GM18858 (cell line): ENCODE measurements at regions not wholly inside any gene's neighbourhood (a gene's known extent, or its start where the extent isn't known, plus 50 kb on each side); places are given as distances from the start of the nearest gene placed in this dataset.
"Not testable (repeated sequence)": the region's sequence is repeated elsewhere in the genome, so short reads cannot be mapped to it uniquely, and the experiment has no call there.

Experiments used
- ATAC-seq: cut with Tn5 transposase; IDR thresholded peaks from one replicate; pipeline ENCODE4 v1.9.1; 2021; ENCODE audit not compliant: unreplicated experiment

GRCh38 chr18:78240101-78240500, 739.5 kb upstream of the SALL3 start:
- ATAC-seq: no peak

GRCh38 chr18:78240627-78241252, 738.9 kb upstream of the SALL3 start:
- ATAC-seq: no peak

- no peak for ATAC-seq
Observed at GRCh38 chr18:78241535-78242253, 737.9 kb upstream of the SALL3 start.

GRCh38 chr18:78242254-78242643, 737.4 kb upstream of the SALL3 start:
- ATAC-seq: no peak

- no peak for ATAC-seq
Observed at GRCh38 chr18:78242806-78243205, 736.8 kb upstream of the SALL3 start.

- no peak for ATAC-seq
Observed at GRCh38 chr18:78244779-78245178, 734.8 kb upstream of the SALL3 start.

GRCh38 chr18:78245451-78245850, 734.2 kb upstream of the SALL3 start:
- ATAC-seq: no peak

- ATAC-seq: no peak
Observed at GRCh38 chr18:78246050-78246449, 733.6 kb upstream of the SALL3 start.

GRCh38 chr18:78246588-78246987, 733.0 kb upstream of the SALL3 start:
- ATAC-seq: no peak

GRCh38 chr18:78247615-78248289, 731.9 kb upstream of the SALL3 start:
- no peak for ATAC-seq

- no peak for ATAC-seq
Observed at GRCh38 chr18:78255013-78255412, 724.6 kb upstream of the SALL3 start.

GRCh38 chr18:78268226-78268988, 711.2 kb upstream of the SALL3 start:
- no peak for ATAC-seq

- no peak for ATAC-seq
Observed at GRCh38 chr18:78271790-78272189, 707.8 kb upstream of the SALL3 start.

- no peak for ATAC-seq
Observed at GRCh38 chr18:78273876-78274275, 705.7 kb upstream of the SALL3 start.

- ATAC-seq: not testable (repeated sequence)
Observed at GRCh38 chr18:78283425-78283824, 696.2 kb upstream of the SALL3 start.

- ATAC-seq: no peak
Observed at GRCh38 chr18:78292618-78293380, 686.8 kb upstream of the SALL3 start.

- no peak for ATAC-seq
Observed at GRCh38 chr18:78293540-78293939, 686.1 kb upstream of the SALL3 start.

- ATAC-seq: no peak
Observed at GRCh38 chr18:78293940-78294541, 685.6 kb upstream of the SALL3 start.

GRCh38 chr18:78295262-78295661, 684.4 kb upstream of the SALL3 start:
- ATAC-seq: no peak

- no peak for ATAC-seq
Observed at GRCh38 chr18:78296166-78296565, 683.5 kb upstream of the SALL3 start.
